ENCODE measurements at regions not wholly inside any gene's neighbourhood (a gene's known extent, or its start where the extent isn't known, plus 50 kb on each side); places are given as distances from the start of the nearest gene placed in this dataset.
"Not testable (repeated sequence)": the region's sequence is repeated elsewhere in the genome, so short reads cannot be mapped to it uniquely, and the experiment has no call there.

DNA sequence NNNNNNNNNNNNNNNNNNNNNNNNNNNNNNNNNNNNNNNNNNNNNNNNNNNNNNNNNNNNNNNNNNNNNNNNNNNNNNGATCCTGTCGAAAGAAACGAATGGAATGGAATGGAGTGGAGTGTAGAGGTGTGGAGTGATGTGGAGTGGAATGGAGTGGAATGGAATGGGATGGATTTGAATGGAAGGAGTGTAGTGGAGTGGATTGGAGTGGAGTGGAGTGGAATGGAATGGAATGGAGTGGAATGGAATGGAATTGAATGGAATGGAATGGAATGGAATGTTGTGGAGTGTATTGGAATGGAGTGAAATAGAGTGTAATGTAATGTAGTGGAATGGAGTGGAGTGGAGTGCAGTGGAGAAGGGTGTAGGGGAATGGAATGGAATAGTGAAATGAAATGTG, 1275.4 kb upstream of the TPTE start:
- H3K36me3 ChIP-seq (ENCODE audit: insufficient read depth, low read length); H3K27ac ChIP-seq (ENCODE audit: low read depth, low read length); H3K4me1 ChIP-seq (ENCODE audit: insufficient read depth, low read length); H3K4me1 Mint-ChIP-seq; DNase-seq; CTCF ChIA-PET; POLR2A ChIA-PET; H3K27ac Mint-ChIP-seq; H3K27me3 Mint-ChIP-seq; H3K36me3 Mint-ChIP-seq; H3K4me3 ChIP-seq (ENCODE audit: low read length); H3K4me3 Mint-ChIP-seq; H3K27me3 ChIP-seq (ENCODE audit: insufficient read depth, low read length, poor library complexity, severe bottlenecking): not testable (repeated sequence)
- peaks cover 0 to 29% (median 28%) of the 10 kb centered on the region in 5 donors for H3K9me3 Mint-ChIP-seq
- H3K9me3 ChIP-seq (ENCODE audit: low read length): peaks cover 20% of the 10 kb centered on the region

DNA sequence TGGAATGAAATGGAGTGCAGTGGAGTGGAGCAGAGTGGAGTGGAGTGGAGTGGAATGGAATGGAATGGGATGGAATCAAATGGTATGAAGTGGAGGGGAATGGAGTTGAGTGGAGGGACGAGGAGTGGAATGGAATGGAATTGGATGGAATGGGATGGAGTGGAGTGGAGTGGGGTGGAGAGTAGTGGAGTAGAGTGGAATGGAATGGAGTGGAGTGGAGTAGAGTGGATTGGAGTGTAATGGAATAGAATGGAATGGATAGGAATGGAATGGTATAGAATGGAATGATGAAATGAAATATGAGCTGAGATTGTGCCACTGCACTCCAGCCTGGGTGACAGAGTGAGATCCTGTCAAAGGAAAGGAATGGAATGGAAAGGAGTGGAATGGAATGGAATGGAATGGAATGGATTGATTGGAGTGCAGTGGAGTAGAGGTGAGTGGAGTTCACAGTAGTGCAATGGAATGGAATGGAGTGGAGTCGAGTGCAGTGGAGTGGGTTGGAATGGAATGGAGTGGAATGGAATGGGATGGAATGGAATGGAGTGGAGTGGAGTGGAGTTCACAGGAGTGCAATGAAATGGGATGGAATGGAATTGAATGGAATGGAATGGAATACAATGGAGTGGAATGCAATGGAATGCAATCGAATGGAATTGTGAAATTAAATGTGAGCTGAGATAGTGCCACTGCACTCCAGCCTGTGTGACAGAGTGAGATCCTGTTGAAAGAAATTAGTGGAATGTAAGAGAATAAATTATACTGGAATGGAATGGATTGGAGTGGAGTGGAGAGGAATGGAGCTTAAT, 1274.7 kb upstream of the TPTE start:
- H3K27me3 Mint-ChIP-seq; H3K36me3 Mint-ChIP-seq; H3K4me3 Mint-ChIP-seq; CTCF ChIA-PET; POLR2A ChIA-PET; H3K36me3 ChIP-seq (ENCODE audit: insufficient read depth, low read length); H3K27ac Mint-ChIP-seq; H3K27me3 ChIP-seq (ENCODE audit: insufficient read depth, low read length, poor library complexity, severe bottlenecking); H3K4me1 Mint-ChIP-seq; H3K4me1 ChIP-seq (ENCODE audit: insufficient read depth, low read length); H3K27ac ChIP-seq (ENCODE audit: low read depth, low read length): not testable (repeated sequence)
- Histone ChIP-seq H3K9me3 (ENCODE audit: low read length) (peaks cover 20% of the 10 kb centered on the region), H3K4me3 (ENCODE audit: low read length) (peak overlapping the region; percentile 7)
- peaks cover 0 to 29% (median 28%) of the 10 kb centered on the region in 5 donors for H3K9me3 Mint-ChIP-seq
- peak in 2 of 5 donors; percentile 0 to 41 for DNase-seq

DNA sequence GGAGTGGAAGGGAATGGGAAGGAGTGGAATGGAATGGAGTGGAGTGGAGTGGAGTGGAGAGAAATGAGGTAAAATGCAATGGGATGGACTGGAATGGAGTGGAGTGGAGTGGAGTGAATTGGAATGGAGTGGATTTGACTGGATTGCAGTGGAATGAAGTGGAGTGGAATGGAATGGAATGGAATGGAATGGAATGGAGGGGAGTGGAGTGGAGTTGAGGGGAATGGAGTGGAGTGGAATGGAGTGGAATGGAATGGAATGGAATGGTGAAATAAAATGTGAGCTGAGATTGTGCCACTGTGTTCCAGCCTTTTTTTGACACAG, 1274.1 kb upstream of the TPTE start:
- H3K27ac ChIP-seq (ENCODE audit: low read depth, low read length); DNase-seq; H3K36me3 Mint-ChIP-seq; H3K4me1 Mint-ChIP-seq; POLR2A ChIA-PET; H3K27ac Mint-ChIP-seq; H3K27me3 ChIP-seq (ENCODE audit: insufficient read depth, low read length, poor library complexity, severe bottlenecking); H3K4me3 Mint-ChIP-seq; H3K4me1 ChIP-seq (ENCODE audit: insufficient read depth, low read length); H3K27me3 Mint-ChIP-seq; H3K36me3 ChIP-seq (ENCODE audit: insufficient read depth, low read length); CTCF ChIA-PET: not testable (repeated sequence)
- peaks cover 0 to 29% (median 28%) of the 10 kb centered on the region in 5 donors for H3K9me3 Mint-ChIP-seq
- H3K9me3 ChIP-seq (ENCODE audit: low read length): peaks cover 20% of the 10 kb centered on the region
- H3K4me3 ChIP-seq (ENCODE audit: low read length): peak overlapping the region; percentile 7

DNA sequence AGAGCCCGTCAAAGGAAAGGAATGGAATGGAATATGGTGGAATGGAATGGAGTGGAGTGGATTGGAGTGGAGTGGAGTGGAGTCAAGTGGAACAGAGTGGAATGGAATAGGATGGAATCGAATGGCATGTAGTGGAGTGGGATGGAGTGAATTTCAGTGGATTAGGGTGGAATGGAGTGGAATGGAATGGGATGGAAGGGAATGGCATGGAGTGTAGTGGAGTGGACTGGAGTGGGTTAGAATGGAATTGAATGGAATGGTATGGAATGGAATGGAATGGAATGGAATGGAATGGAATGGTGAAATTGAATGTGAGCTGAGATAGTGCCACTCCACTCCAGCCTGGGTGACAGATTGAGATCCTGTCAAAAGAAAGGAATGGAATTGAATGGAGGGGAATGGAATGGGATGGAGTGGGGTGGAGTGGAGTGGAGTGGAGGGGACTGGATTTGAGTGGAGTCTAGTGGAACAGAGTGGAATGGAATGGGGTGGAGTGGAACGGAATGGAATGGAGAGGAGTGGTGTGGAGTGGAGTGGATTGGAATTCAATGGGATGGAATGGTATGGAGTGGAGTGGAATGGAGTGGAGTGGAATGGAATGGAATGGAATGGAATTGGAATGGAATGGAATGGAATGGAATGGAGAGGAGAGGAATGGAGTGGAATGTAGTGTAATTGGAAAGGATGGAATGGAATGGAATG, 1273.6 kb upstream of the TPTE start:
- peaks cover 20% of the 10 kb centered on the region for H3K9me3 ChIP-seq (ENCODE audit: low read length)
- DNase-seq: peak in 1 of 5 donors; percentile 12
- peaks cover 0 to 29% (median 28%) of the 10 kb centered on the region in 5 donors for H3K9me3 Mint-ChIP-seq
- H3K4me3 Mint-ChIP-seq; CTCF ChIA-PET; H3K27ac ChIP-seq (ENCODE audit: low read depth, low read length); H3K36me3 Mint-ChIP-seq; H3K36me3 ChIP-seq (ENCODE audit: insufficient read depth, low read length); POLR2A ChIA-PET; H3K27ac Mint-ChIP-seq; H3K27me3 Mint-ChIP-seq; H3K4me1 Mint-ChIP-seq; H3K27me3 ChIP-seq (ENCODE audit: insufficient read depth, low read length, poor library complexity, severe bottlenecking); H3K4me1 ChIP-seq (ENCODE audit: insufficient read depth, low read length); H3K4me3 ChIP-seq (ENCODE audit: low read length): not testable (repeated sequence)
